SU-DHL-6 (cell line): ENCODE measurements at regions not wholly inside any gene's neighbourhood (a gene's known extent, or its start where the extent isn't known, plus 50 kb on each side); places are given as distances from the start of the nearest gene placed in this dataset.

Experiments used
- EZH2phosphoT487 ChIP-seq: fragments of 200-600 bp; sonication (generic), shearing (Covaris generic); conservative IDR thresholded peaks from 2 replicates; pipeline ENCODE4 v1.6.1; 2018; ENCODE audit warnings: mild to moderate bottlenecking, antibody characterized with exemption, low read length, moderate library complexity, mixed read lengths
- TF ChIP-seq, protein P1 (sequence below): fragments of 200-600 bp; sonication (generic); IDR thresholded peaks from one replicate; pipeline ENCODE4 v1.5.1; 2017; ENCODE audit warnings: antibody characterized with exemption, mild to moderate bottlenecking, low read length, moderate library complexity; ENCODE audit not compliant: insufficient read depth, poor library complexity, severe bottlenecking

GRCh38 chr9:613771-614347 lies 227.6 kb upstream of the DMRT1 start:
- TF ChIP-seq, protein P1, sequence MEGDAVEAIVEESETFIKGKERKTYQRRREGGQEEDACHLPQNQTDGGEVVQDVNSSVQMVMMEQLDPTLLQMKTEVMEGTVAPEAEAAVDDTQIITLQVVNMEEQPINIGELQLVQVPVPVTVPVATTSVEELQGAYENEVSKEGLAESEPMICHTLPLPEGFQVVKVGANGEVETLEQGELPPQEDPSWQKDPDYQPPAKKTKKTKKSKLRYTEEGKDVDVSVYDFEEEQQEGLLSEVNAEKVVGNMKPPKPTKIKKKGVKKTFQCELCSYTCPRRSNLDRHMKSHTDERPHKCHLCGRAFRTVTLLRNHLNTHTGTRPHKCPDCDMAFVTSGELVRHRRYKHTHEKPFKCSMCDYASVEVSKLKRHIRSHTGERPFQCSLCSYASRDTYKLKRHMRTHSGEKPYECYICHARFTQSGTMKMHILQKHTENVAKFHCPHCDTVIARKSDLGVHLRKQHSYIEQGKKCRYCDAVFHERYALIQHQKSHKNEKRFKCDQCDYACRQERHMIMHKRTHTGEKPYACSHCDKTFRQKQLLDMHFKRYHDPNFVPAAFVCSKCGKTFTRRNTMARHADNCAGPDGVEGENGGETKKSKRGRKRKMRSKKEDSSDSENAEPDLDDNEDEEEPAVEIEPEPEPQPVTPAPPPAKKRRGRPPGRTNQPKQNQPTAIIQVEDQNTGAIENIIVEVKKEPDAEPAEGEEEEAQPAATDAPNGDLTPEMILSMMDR, result peak; percentile 87
- no peak for TF ChIP-seq EZH2phosphoT487
